T-helper 1 cell (primary cell): ENCODE measurements at regions not wholly inside any gene's neighbourhood (a gene's known extent, or its start where the extent isn't known, plus 50 kb on each side); places are given as distances from the start of the nearest gene placed in this dataset.

Experiments used
- DNase-seq, 5 donors: peaks; one replicate each; pipeline ENCODE4 v3.0.0-alpha.2; 2012 to 2020

DNA sequence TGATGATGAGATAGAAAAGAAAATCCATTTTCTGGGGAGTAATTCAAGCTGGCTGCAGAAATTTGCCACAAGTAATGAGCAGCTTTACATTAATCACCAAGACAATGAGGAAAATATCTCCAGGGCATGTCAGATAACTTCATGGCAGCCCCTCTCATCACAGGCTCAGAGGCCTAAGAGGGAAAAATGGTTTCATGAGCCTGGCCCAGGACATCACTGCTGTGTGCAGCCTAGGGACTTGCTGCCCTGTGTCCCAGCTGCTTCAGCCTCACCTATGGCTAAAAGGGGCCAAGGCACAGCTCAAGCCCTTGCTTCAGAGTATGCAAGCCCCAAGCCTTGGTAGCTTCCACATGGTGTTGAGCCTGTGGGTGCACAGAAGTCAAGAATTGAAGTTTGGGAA lies 161.7 kb downstream of the OPA1 start:
- DNase-seq = no peak

- DNase-seq = no peak
Observed at GRCh38 chr3:193756536-193756935, 163.5 kb downstream of the OPA1 start.

GRCh38 chr3:193757457-193757856 lies 164.4 kb downstream of the OPA1 start:
- no peak for DNase-seq

- no peak for DNase-seq
Observed at GRCh38 chr3:193761969-193762368, 169.0 kb downstream of the OPA1 start.

GRCh38 chr3:193762657-193763056 lies 169.6 kb downstream of the OPA1 start:
- no peak for DNase-seq

- no peak for DNase-seq
Observed at GRCh38 chr3:193764959-193765358, 172.0 kb downstream of the OPA1 start.

DNA sequence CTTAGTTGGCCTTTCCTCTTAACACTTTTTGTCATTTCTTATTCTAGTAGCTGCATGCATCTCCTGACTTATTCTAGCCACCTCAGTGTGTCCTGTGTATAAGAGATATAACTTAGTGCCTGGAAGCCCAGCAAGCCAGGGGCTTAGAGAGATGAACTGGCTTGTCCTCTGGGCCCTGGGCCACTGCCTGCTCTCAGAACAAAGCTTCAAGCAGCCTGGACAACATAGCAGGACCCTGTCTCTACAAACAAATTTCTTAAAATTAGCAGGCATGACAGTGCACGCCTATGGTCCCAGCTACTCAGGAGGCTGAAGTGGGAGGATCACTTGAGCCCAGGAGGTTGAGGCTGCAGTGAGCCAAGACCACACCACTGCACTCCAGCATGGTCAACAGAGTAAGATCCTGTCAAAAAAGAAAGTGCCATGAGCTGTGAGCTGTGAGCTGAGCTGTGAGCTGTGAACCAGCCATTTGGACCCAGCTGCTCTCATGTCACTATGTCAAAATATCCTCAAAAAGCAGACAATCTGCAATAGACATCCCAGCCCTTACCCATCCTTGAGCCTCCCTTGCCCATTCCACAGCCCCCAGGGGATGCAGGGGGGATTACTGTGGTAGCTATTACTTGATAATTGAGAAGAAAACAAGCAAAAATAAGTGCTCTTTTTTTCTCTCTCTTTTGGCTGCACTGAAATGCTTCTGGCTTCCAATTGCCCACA lies 174.5 kb downstream of the OPA1 start:
- DNase-seq = no peak

DNA sequence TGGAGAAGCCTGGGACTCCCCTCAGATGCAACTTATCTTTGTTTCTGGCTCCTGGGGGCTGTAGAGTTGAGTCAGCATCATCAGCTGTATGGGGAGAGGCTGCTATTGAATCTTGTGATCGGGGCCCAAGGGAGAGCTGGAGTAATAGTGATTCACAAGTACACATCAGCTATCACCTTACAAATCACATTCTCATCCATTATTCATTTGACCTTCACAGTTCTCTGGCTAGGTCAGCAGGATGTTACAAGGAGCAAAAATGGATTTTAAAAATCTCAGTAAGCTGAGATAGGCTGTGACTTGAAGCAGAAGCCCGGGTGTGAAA lies 175.0 kb downstream of the OPA1 start:
- no peak for DNase-seq

GRCh38 chr3:193769437-193769836 lies 176.4 kb downstream of the OPA1 start:
- DNase-seq = no peak

- no peak for DNase-seq
Observed at GRCh38 chr3:193771011-193771652, 178.1 kb downstream of the OPA1 start.

- DNase-seq = no peak
Observed at GRCh38 chr3:193771653-193772421, 178.8 kb downstream of the OPA1 start.

GRCh38 chr3:193772422-193772763 lies 179.4 kb downstream of the OPA1 start:
- no peak for DNase-seq

- no peak for DNase-seq
Observed at GRCh38 chr3:193773266-193774220, 180.5 kb downstream of the OPA1 start.

DNA sequence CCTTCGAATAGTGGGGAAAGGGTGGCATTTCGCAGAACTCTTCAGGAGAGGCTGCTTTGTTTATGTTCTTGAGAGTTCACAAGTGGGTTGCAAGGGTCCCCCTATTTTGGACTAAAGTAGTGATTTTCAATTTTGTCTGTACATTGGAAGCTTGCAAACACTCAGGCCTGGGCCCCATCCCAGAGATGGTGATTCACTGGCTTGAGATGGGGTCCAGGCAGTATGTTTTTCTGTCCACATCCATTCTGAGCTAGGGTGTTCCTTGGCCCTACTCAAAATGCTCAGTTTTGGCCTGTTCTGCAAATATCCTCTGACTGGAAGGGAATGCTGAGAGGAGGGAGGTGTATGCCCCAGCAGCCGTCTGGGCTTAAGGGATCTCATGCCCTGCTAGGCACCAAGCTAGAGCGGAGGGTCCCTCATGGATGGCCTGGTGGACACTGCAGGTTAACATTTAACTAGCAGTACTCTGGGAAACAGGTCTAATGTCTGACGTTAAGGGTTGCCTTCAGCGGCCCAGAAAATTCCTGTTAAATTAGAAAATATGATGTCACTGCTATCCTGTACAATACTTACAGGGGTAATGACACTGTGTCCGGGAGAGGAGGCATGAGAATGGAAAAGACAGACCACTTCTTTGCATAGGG lies 181.4 kb downstream of the OPA1 start:
- DNase-seq = no peak

- no peak for DNase-seq
Observed at GRCh38 chr3:193774916-193775285, 181.9 kb downstream of the OPA1 start.

DNA sequence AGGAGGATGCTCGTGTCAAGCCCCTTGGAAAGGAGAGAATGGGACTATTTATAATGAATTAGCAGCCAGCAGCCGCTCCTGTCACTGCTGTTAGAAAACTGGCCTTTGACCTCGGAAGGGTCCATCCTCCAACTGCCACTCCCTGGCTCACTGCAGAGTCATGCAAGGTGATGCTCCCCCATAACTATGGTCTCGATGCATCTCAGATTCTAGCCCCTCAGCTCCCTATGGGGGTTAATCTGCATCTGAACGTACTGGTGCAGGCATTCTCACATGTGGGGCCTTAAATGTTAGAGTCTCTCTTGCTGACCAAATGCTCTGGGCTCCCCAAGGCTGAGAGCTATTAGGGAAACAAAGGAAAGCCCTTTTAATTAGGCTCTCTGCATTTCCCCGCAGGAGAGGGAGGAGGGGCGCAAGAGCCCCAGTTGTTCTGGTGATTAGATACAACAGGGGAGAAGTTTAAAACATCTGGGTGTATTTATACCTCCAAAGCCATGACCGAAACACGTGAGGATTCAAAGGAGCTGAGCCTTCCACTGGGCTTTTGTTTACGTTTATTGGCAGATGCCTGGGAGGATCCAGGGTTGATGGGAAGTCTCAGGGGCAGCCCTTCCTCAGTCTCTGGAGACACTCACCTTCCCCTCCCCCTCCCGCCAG lies 182.5 kb downstream of the OPA1 start:
- DNase-seq = no peak

DNA sequence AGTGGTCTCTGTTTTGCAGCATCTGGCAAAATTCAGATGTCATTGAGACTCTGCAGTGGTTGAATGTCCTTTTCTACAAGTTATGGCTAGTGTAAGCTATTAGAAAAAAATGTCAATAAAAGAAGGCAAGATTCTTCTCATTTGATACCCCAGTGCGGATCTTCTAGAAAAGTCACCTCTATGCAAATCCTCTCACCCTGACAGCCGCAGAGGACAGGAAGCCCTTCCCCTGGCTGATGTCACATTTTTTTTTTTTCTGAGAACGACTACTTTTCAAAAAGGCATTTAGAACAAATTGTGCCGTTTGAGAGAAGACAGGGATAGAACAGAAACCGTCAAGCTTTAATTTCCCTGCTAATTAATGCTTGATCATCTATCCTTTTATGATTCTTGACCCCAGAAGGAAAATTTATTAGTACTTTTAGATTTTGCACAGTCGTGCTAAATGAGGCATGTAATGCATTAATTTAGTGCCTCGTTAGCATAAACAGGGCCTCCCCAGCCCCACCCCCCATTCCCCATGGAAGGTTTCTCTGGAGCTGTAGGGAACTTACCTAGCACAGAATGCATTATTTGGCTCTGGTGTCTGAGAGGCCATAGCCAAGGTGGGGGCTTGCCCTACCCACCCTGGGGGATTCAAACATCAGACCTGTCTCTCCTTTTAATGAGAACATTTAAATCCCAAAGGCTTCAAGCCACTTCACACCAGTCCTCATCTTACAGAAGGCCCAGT lies 183.8 kb downstream of the OPA1 start:
- peak in 1 of 5 donors; percentile 62 for DNase-seq

DNA sequence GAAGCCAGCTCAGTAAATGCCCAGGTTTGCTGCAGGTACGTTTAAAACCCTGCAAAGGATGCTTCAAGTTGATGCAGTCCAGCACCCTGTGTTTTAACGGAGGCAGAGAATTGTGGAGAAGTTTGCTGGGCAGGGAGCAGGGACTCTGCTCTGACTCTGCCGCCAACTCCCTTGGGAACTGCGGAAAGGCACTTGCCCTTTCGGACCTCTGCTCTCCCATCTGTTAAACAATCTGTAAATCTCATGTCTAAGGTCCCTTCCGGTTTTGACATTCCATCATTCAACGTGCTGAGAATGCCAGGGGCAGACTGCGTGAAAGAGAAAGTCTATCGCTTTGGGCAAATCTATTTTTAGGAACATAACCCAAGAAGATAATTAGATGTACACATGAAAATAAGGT lies 184.5 kb downstream of the OPA1 start:
- no peak for DNase-seq

DNA sequence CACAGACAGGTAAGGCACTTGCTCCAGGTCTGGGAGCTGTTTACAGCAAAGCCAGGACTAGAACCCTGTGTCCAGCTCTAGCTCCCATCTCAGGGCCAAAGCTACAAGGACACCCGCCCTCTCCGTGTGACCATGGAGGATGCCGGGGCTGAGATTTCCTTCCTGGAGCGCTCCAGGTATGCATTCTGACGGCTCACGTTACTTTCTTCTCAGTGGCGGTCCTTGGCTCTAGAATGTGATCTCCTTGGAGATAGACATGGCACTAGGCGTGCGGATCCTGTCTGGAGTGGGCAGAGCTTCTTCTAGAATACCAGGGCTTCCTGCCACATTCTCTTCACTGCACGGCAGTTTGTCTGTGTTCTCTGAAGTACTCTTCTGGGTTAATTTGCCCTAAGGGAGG lies 185.7 kb downstream of the OPA1 start:
- DNase-seq = no peak

DNA sequence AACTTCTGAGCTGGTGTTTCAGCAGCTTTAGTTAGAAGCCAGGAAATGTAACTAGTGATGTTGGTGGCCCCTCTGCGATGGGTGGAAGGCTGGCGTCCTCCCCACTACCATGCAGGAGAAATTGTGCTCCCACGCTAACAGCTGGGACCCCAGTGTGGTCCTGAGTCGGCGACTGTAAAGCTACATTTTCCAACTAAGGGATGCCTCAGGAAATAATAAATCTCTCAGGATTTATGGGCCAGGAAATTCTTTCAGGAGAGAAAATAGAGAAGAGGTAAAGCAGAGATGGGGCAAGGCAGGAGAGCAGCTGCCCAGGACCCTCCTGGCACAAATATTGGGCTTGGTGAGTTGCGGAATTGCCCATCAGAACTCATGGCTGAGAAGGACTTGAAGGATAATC lies 186.9 kb downstream of the OPA1 start:
- DNase-seq = no peak

GRCh38 chr3:193780397-193780796 lies 187.4 kb downstream of the OPA1 start:
- DNase-seq = no peak
